Head of caudate nucleus (tissue), 42 donors: ENCODE measurements at regions not wholly inside any gene's neighbourhood (a gene's known extent, or its start where the extent isn't known, plus 50 kb on each side); places are given as distances from the start of the nearest gene placed in this dataset.

Experiments used
- DNase-seq, 42 donors: peaks; one replicate each; pipeline versions ENCODE4 v3.0.0 to v3.0.0-alpha.2; 2020 to 2021; ENCODE audit warnings: mixed read lengths in 7 of 42
- intact Hi-C: fragments of 100-400 bp; cut with DNase I; formaldehyde crosslinking; loops from one replicate; pipeline ENCODE4 v1.15.0; 2022

DNA sequence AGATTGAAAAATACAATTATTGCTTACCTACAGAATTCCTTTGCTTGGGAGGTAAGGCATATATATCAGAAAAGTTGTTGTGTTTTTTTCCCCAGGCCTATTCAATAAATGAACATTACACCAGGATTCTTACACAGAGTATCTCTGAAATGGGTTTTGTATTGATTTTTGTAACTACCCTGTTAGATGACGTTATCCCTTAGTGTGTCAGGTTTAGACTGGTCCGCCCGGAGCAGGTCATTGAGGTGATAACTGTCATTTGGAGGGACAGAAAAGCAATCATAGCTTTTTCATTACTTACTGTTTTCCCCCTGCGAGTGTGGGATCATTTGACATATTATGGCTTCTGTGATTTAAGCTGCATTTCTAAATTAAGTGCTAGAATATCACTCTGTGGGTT, 715.2 kb upstream of the ADAMTS16 start:
- intact Hi-C loops, result no loop called here
- DNase-seq, result no peak

DNA sequence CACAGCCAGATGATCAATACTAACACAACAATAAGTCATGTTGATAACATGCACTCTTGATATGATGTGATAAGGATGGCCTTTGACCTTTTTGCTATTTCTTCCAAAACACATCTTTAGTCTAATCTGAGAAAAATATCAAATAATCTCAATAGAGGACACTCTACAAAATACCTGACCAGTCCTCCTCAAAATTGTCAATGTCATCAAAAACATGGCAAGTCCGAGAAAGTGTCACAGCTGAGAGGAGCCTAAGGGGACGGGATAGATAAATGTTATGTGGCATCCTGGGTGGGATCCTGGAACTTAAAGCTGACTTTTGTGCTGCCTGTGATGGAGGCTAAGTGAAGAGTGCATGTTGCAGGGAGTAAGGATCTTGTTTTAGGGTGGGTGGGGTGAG, 699.6 kb upstream of the ADAMTS16 start:
- intact Hi-C loops, result no loop called here

DNA sequence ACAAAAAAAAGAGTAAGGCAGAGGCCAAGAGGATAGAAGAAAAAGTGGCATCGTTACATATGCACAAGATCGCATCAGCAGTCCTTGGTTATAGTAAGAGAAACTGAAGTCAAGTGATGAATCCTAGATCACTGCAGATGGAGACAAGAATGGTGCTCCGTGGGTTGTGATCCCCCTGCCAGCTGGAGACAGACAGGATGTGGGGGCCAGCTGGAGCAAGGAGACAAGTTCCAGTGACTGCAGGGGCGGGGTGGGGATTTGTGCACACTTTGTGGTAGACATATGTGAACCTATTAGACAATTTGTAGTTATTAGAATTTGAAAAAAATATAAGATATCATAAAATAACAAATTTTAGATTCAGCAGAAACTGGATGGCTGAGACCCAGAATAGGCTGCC, 697.9 kb upstream of the ADAMTS16 start:
- intact Hi-C loops, result no loop called here
- no peak for DNase-seq

More for the DNA sequence above, 699.6 kb upstream of the ADAMTS16 start:
- no peak for DNase-seq

DNA sequence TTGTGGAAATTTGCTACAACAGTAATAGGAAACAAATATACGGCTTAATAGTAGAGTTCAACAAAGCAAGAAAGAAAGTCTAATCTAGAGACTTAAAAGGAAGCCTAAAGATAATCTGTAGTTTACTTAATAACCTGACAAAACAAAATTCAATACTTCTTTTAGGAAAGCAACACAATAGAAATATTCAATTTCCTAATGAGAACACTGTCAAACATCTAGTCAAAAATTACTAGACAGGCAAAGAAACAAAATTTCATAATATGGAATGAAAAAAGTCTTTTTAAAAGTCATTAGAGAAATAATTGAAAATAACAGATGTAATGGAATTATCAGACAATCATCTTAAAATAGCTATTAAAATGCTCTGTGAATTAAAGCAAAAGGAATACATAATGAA, 692.5 kb upstream of the ADAMTS16 start:
- intact Hi-C loops, result no loop called here
- no peak for DNase-seq

DNA sequence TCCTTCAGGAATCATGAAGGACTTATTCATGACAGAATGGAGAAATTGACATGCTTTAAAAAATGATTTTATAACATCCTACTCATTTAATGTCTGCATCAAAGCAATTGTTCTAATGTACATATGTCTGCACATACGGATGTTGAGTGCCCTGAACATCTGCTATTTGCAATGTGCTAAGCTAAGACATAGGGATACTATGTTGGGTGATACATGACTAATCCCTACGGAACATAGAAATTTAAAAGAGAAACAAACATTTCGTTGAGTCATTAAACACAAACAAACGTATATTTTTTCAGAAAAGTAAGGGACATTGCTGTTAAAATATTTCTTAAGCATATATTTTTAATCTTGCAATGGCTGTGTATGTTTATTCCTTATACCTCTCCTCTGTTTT, 686.5 kb upstream of the ADAMTS16 start:
- intact Hi-C loops, result no loop called here
- no peak for DNase-seq

DNA sequence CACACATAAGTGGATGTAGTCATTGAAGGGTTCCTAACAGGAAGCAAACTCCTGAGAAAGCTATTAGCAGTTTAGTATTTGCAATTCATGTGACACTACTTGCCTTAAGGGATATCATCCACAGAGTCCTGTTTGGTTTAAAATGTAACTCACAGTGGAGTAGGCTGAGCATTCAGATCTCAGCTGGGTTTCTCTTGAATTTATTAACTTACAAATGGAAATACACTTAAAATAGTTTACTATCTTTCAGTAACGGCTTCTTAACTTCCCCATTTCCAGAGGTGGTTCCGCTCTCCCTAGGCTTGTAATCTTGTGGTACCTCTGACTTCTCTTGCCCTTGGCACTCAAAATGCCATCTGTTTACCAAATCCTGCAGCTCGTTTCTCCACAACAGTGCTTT, 660.7 kb upstream of the ADAMTS16 start:
- intact Hi-C loops, result no loop called here
- no peak for DNase-seq

DNA sequence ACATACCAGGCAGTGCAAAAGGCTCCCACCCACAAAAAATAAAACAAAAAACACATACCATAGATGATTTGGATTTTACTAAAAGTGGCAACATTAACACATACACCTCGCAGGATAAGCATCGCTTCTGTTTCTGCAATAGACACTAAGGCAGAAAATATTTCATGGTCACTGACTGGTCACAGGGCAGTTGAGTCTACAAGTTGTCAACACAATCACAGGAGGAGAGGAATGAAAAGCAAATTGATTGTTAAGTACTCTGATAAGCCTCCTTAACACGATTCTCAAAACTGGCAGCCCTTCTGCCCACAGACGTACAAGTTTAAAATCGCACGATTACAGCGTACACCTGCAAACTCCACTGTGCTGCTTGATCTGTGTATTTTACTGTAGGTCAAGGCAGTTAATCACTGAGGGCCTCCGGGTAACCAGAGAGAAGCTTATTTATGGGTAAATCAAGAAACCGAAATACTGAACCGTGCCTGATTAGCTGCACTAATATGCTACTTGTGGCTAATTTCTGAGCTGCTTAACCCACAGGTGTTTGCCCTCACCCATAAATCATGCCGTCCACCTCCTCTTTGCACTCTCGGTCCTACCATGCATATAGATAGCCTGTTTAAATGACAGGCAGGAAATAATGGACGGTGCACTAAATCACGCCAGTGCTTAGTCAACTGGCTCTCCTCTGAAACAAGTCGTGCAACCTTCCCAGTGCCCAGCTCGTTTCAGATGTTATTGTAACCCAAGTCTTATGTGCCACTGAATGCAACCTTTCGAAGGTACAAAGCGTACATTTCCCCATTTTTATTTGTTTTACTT, 659.4 kb upstream of the ADAMTS16 start:
- no peak for DNase-seq
- intact Hi-C loops, result no loop called here

DNA sequence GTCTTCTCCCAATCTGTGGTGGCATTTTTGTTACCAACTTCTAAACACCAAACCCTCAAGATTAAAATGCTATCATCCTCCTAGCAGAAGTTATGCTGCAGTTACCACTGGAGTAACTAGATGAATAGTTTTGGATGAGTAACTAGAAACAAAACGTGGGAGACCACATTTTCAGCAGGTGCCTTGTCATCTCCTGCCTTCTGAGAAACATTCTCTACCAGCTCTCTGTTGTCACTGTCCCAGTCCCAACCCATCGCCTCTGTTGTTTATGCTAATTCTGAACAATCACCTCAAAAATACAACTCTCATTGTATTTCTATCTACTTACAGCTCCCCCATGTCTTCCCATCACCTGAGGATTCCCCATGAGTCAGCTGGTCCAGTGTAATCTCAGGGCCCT, 652.5 kb upstream of the ADAMTS16 start:
- no peak for DNase-seq
- intact Hi-C loops, result no loop called here

DNA sequence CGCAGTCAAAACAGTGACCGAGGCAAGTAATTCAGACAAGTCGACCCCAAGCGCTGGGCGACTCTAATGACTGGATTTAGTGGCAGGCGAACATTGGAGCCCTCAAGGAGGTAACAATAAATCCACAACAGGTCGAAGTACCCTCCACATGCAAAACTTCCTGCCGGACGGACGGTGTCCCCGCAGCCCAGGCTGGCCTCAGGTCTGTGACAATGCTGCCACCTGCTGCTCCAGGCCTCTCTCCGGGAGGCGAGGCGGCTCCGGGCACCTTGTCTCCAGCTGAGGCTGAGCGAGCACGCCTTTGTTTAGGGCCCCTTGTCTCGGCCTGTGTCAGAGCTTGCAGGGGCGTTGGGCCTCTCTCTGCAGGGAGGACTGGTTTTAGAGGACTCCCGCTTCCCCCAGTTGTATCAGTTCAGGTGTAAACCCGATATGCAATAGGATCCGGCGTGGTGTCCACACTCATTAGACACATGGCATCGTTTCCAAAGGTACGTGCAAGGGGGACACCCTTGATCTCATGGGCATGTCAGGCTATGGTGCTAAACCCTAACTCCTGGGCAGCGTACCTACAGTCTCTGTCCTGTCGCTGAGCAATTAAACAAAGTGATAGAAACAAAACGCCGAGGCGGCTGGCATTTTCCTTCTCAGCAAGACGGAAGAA, 628.0 kb upstream of the ADAMTS16 start:
- DNase-seq, result peak in 32 of 42 donors; percentile 10 to 69 (median 34)
- intact Hi-C loops, result no loop called here

DNA sequence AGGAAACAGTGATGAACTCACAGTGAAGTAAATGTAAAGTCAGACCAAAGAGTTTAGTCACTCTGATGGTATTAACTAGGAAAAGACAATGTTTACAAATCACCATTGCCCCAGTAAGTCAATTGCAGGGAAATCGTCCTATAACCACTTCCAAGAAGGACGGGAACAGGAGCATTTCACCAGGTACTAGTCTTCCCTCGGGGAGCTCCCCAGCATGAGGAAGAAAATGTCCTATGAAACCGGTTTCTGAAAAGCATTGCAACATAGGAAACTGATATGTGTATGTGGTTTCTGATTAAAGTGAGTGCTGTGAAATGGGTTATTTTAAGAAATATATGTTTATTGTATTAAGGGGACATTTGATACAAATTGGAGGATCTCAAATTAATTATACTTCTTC, 626.7 kb upstream of the ADAMTS16 start:
- no peak for DNase-seq
- intact Hi-C loops, result no loop called here

DNA sequence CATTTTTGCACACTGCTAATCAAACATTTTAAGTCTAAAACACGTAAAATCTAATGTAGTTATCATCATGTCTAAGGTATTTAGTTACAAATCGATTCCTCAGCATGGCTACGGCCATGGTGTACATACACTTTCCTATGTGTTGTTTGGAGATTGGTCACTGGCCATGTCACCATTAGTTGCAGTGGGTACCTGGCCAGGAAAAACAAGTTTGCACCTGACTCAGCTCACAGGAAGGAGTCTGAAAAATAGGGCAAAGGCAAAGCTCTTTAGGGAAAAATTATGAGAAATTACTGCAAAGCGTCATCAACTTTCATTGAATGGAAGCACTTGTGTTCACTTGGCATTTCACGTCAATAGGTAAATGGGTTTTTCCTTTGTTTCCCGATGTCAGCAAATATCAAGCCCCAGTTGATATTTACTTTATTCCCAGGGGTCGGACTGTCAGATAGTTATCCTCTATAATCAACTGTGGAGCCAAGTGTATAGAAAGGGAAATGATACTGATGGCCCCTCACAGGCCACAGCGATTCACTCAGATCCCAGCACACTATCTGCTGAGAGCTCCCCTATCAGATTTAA, 626.0 kb upstream of the ADAMTS16 start:
- intact Hi-C loops, result no loop called here
- DNase-seq, result no peak

DNA sequence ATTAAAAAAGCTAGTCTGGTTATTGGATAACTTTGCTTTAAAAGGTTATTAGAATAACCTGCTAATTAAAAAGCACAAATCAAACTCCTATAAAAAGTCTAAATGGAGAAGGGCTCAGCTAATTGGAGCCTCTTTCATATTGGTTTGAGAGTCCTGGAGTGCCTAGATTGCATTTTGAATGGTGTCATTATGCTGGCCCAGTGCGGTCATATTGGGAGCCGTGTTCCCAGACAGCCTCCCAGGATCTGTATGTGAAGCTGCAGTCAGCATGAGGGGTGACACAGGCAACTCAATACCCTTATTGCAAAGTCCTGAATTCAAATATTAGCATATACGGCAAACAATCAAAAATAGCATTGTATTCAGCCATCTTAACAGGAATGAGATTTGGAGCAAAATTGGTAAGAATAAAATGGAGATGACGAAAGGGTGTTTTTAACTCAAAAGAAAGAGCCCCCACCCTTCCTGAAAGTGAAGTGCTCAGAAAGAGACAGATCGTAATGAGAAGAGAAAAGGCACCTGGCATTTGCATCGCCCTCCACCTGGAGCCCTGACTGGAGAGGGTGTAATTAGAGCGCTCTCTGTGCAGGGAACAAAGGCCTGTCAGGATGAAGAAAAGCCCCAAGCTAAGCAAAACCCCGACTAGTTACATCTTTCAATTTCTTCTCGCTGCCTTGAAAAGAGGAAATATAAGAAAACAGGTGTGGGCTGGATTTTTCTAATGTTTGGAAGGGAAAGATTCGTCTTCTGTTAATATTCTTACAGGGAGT, 621.0 kb upstream of the ADAMTS16 start:
- intact Hi-C loops, result no loop called here
- DNase-seq, result no peak

DNA sequence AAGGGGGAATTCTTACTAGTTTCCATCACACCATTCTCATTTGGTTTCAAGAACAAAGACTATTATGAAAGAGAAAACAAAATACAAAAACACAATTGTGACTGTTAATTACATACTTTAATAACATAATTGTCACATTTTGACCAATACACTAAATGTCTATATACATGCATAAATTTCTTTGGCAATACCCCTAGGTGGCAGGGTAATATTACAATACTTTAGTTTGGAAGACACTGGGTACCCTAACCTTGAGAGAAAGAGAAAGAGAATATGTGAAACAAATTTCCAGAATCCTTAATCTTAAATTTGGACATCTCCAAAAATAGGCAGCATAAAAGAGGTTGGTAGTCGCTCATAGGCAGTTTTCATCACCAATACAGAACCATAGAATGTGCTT, 619.6 kb upstream of the ADAMTS16 start:
- DNase-seq, result no peak
- intact Hi-C loops, result no loop called here

DNA sequence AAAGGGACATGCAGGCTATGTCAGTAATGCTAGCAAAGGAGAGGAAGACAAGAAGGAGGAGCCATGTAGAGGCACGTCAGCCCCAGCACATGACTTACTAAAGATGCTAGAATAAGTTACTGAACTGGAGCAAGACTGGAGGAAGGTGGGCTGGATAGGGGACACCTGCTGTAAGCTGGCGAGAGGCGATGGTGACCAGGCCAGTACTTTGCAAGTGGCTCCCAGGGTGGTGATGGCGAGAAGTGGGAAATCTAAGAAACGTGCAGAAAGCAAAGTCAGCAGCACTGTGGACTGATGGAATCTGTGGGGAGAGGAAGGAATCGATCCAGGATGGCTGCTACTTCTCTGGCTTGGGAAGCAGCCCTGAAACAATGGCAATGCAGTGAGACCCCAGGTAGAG, 617.1 kb upstream of the ADAMTS16 start:
- DNase-seq, result no peak
- intact Hi-C loops, result no loop called here

DNA sequence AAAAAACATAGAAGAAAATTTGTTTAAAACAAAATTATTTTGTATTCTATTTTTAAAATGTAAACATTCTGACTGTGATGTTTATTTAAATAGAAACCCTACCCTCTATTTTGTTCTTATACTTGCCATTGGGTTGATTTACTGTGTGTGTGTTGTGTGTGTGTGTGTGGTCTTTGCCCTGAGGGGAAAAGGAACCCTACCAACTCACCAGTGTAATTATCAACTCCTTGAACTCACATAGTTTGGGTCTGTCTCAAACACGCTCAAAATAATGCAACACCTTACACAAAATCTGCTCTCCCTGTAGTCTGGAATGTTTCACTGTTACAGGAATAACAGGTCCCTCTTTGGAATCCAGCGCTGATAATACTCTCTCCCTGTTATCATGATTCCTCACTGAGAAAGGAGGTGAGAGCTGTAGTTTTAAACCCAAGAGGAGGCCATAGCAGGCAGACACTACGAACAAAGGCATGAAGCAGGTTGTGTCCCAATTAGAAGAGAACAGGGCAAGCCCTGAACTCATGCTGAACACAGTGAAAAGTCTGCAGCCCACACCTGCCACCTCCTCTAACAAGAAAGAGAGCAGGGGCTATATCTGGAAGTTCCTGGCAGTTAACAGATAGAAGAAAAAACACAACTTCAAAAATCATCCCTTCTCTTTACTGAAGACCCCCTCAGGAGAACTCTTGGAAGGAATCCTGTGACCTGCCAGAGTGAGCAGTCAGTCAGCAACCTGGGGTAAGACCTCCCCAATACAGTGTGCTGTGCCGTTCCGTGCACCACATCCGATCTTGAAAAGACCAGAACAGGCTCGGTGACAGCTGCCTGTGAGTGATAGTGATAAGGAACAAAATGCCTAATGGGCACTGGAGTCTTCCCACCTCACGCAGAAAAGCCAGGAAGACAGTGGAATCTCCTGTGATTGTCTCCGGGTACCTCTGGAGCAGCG, 608.1 kb upstream of the ADAMTS16 start:
- DNase-seq, result no peak
- intact Hi-C loops, result no loop called here

DNA sequence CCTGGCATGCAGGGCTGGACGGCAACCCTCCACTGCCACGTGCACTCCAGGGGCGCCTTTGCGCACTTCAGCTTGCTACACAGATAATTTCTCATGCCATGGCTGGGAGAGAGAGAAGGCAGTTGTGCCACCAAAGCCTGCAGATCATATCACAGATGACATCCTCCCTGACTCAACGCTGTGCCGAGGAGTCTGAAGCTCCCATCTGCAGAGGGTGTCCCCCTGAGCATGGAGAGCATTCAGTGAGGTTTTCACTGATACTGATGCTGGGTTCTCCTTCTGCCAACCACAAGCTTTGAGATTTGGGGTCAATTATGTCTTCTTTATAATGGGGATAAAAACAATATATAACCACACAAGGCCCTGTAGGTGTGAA, 607.4 kb upstream of the ADAMTS16 start:
- intact Hi-C loops, result no loop called here
- DNase-seq, result no peak

DNA sequence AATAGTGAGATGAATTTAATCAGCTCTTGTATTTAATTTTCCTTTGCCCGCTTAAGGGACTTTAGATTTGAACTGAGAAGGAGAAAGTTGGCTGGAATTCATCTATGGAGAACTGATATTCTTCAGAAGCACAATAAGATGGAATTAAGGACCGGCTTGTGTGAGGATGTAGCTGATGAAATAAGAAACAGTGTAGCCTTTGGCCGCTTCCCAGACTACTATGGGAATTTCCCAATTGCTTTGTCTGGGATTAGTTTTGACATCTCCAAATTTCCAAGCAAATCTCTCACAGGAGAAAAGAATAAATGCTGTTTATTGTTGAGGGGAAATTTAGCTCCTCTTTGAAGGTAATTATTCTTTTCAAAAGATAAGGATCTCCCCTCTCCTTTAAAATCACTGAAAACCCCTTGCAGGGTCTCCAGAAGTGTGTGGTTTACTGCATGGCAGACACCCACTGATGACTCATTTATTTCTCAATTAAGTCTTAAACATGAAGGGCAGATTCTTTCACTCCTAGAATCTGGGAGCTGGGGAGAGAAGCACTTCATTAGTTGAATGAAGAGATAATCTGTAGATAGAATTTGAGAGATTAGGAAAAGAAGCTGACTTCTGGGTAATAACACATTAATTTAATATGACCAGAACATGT, 606.5 kb upstream of the ADAMTS16 start:
- intact Hi-C loops, result no loop called here

DNA sequence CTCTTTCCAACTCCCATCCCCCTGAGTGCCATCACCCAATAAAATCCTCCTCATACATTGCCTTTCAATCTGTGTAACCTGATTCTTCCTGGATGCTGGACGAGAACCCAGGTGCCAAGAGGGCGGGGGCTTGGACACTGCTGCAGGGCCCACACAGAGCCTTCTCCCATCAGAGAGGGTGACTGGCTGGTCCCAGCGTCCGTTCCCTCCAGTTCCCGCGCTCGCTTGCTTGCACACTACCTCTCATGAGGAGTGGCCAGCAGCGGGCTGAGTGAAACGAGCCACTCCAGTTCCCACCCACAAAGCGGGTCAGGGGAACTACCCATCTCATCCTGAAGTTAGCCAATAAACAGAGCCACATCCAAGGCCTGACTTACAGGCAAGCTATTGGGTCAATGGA, 602.6 kb upstream of the ADAMTS16 start:
- intact Hi-C loops, result no loop called here
- no peak for DNase-seq

More for the DNA sequence above, 606.5 kb upstream of the ADAMTS16 start:
- DNase-seq, result no peak
